COLO829 (cell line): ENCODE measurements at regions not wholly inside any gene's neighbourhood (a gene's known extent, or its start where the extent isn't known, plus 50 kb on each side); places are given as distances from the start of the nearest gene placed in this dataset.
"Not testable (repeated sequence)": the region's sequence is repeated elsewhere in the genome, so short reads cannot be mapped to it uniquely, and the experiment has no call there.

Experiments
- DNase-seq: peaks from one replicate; pipeline ENCODE4 v3.0.0; 2012; ENCODE audit warnings: low spot score

- DNase-seq = no peak
Measured at GRCh38 chr3:127520993-127521392, 69.5 kb downstream of the TPRA1 start.

GRCh38 chr3:127518456-127519081, 72.0 kb downstream of the TPRA1 start:
- DNase-seq = no peak

- no peak for DNase-seq
Measured at GRCh38 chr3:127512256-127512655, 78.3 kb downstream of the TPRA1 start.

DNA sequence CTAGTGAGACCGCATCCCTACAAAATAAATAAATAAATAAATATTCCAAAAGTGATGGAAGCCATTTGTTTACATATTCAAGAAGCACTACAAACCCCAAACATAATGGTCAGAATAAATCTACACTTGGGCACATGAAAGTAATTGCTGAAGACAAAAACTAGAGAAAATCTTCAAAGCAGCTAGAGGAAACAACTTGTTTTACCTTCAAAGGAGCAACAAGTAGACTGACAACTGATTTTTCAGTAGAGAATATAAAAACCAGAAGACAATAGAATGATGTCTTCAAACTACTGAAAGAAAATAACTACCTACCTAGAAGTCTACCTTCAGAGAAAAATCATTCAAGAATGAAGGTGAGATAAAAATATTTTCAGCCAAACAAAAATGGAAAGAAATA, 89.4 kb downstream of the TPRA1 start:
- DNase-seq = no peak

DNA sequence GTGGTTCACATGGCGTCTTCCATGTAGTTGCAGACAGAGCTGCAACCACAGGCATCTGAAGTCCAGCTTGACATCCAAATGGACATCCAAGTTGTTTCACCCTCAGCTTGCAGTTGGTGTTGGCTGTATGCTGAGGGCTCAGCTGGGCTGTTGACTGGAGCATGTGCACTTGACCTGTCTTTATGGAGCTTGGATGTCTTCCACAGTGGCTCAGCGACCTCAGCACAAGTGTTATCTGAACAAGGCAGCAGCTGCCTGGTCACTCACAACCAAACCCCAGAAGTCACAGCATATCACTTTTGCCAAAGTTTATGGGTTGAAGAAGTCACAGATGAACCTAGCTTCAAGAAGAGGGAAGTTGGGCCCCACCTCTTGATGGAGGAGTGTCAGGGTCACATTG, 92.9 kb downstream of the TPRA1 start:
- no peak for DNase-seq

DNA sequence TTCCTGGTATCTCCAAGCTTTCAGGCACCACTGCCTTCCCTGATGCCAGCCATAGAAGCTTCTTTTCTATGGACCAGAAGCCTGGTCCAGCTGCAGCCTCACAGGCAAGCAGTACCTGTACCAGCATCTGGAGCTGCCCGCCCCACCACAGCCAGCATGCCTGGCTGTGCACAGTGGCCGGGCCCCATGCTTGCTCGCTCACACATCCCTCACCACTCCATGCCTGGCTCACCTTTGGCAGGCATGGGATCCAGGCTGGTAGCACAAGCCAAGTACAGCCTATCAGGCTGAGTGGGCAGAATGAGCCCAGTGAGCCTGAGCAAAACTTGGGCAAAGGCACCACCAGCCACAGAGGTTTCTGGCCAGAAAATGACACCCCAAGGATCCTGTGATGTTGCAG, 93.4 kb downstream of the TPRA1 start:
- DNase-seq = no peak

- no peak for DNase-seq
Measured at GRCh38 chr3:127495821-127496655, 94.5 kb downstream of the TPRA1 start.

GRCh38 chr3:127493924-127494646, 96.4 kb downstream of the TPRA1 start:
- DNase-seq = no peak

- DNase-seq = no peak
Measured at GRCh38 chr3:127492426-127492825, 98.1 kb downstream of the TPRA1 start.

DNA sequence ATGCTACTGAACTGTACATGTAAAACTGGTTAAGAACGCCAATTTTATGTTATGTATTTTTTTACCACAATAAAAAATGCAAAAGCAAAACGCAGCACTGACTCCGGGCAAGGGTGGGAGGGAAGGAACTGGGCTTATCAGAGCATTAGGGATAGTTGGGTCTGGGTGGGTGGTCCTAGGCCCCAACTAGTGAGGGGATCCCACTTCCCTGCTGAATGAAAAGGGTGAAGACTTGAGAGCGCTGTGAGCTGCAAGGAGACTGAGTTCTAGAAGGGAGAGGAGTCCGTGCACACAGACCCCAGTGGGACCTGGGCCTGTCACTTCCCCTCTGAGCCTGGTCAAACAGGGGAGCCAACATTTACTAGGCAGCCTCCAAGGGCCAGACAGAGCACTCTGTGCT, 98.6 kb downstream of the TPRA1 start:
- no peak for DNase-seq

- DNase-seq = no peak
Measured at GRCh38 chr3:127491323-127491722, 99.2 kb downstream of the TPRA1 start.

DNA sequence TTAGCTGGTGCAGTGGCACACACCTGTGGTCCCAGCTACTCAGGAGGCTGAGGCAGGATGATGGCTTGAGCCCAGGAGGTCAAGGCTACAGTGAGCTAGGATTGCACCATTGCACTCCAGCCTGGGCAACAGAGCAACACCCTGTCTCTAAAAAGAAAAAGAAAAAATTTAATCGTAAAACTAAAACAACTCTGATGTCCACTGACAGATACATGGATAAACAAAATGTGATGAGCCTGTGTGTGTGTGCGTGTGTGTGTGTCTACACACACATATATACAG, 99.6 kb downstream of the TPRA1 start:
- not testable (repeated sequence) for DNase-seq

DNA sequence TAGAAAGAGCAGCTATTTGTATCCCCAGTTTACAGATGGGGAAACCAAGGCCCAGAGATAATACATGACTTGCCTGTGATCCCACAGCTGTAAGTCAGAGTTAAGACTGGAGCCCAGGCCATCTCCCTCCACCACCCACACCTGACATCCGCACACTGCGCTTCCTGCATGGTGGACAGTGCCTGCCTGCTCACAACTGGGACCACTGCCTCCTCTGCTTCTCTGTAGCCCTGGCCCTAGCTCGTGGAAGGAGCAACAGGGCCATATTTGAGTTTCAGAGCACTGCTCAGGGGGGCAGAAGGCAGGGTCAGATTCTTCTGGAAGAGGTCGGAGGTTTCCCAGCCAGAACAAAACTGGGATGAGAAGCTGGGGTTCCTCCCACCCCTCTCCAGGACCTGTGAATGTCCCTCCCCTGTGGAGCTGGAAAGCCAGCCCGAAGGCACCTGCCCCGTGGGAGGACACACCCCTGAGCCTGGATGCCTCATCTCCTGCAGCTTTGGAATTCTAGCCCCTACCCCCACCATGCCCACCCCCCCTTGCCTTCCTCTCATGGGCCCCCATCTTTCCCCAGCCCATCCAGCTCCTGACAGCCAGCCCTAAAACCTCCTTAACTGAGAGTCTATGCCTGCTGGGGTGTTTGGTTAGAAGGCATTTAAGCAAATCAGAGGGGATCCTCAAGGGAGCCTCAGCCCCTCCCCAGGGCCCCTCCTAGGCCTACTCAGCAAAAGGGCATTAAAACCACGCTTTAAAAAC, 100.1 kb downstream of the TPRA1 start:
- no peak for DNase-seq

- no peak for DNase-seq
Measured at GRCh38 chr3:127489357-127489756, 101.2 kb downstream of the TPRA1 start.

GRCh38 chr3:127488740-127489139, 101.8 kb downstream of the TPRA1 start:
- no peak for DNase-seq

DNA sequence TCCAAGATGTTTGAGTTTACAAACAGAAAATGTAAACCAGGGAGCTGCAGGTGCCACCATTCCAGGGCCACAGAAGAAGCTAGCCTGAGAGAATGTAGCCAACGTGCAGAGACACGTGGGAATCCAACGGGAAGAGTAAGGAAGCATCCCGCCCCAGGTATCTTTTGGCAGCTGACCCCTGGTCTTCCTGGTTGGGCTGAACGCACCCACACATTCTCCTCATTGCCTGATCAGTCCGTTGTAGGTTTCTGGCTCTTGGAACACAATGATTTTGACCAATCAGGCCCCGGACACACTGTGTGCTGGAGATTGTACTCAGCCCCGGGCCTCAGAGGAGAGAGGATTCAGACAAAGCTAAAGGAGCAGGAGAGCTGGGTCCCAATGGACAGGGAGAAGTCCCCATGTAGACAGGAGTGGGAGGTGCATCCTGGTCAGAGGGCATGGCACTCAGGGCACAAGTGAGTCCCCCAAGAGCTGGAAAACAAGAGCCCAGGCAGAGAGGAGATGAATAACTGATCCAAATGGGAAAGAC, 102.3 kb downstream of the TPRA1 start:
- no peak for DNase-seq

- no peak for DNase-seq
Measured at GRCh38 chr3:127487196-127487595, 103.3 kb downstream of the TPRA1 start.

DNA sequence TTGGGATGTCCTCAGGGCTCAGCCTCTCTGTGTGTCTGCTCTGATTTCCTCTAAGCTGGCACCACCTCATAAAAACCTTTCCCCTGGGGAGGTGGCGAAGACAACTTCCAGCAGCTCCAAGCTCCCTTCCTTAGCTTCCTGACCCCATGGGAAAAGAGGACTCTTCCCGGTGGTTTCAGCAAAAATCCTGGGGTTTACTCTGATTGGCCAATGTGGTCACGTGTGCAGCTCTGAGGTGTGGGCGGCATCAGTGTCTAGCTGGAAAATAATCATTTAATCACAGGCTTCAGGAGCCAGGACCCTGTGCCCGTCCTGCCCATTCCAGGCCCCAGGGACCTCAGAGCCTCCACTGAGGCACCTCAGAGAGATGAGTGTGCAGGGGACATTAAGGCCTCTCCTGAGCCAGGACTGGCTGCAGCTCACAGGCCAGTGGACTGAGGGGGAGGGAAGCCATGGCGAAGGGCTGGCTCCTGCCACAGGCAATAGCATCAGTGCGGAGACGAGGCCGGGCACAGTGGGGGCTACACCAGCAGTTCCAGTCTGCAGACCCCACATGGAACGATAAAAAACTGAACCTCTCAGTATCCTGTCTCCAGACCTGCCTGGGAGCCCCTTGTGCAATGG, 104.1 kb downstream of the TPRA1 start:
- DNase-seq = no peak

GRCh38 chr3:127485396-127486170, 105.0 kb downstream of the TPRA1 start:
- no peak for DNase-seq

GRCh38 chr3:127484601-127485388, 105.7 kb downstream of the TPRA1 start:
- no peak for DNase-seq
